Hematopoietic multipotent progenitor cell treated with erythropoietin and hydrocortisone succinate and interleukin-3 and kit ligand, for 6 days (in vitro differentiated cells): ENCODE measurements at regions not wholly inside any gene's neighbourhood (a gene's known extent, or its start where the extent isn't known, plus 50 kb on each side); places are given as distances from the start of the nearest gene placed in this dataset.
"Not testable (repeated sequence)": the region's sequence is repeated elsewhere in the genome, so short reads cannot be mapped to it uniquely, and the experiment has no call there.

Source experiments
- DNase-seq: peaks from one replicate; pipeline ENCODE4 v3.0.0-alpha.2; 2015

DNA sequence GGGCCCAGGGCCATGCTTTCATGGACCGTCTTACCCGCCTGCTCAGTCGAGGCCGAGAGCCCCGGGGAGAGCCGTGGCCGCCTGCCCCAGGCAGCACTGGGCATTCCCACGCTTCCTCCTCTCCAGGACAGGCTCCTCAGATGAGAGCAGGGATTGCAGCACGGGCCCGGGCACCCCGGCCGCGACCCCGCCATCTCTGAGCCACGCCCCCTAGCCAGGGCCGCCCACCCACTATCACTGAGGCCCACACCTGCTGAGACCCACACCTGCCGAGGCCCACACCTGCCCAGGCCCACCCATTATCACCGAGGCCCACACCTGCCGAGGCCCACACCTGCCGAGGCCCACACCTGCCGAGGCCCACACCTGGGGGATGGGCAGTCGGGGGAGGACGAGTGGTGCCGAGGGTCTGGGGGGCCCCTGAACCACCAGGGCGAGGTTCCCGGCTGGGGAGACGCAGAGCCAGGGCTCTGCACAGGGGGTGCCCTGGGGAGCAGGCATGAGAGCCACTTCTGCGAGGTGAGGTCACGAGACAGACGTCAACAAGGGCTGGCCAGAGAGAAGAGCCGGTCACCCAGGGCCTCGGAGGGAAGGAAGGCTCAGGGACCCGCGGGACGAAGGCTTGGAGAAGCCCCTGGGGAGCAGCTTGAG, 235.6 kb downstream of the ERMARD start:
- DNase-seq: no peak

- DNase-seq: no peak
Measured at GRCh38 chr6:169986171-169986847, 234.9 kb downstream of the ERMARD start.

GRCh38 chr6:169985121-169986015, 233.9 kb downstream of the ERMARD start:
- DNase-seq: no peak

GRCh38 chr6:169984181-169985120, 233.0 kb downstream of the ERMARD start:
- no peak for DNase-seq

GRCh38 chr6:169983651-169984050, 232.2 kb downstream of the ERMARD start:
- no peak for DNase-seq

DNA sequence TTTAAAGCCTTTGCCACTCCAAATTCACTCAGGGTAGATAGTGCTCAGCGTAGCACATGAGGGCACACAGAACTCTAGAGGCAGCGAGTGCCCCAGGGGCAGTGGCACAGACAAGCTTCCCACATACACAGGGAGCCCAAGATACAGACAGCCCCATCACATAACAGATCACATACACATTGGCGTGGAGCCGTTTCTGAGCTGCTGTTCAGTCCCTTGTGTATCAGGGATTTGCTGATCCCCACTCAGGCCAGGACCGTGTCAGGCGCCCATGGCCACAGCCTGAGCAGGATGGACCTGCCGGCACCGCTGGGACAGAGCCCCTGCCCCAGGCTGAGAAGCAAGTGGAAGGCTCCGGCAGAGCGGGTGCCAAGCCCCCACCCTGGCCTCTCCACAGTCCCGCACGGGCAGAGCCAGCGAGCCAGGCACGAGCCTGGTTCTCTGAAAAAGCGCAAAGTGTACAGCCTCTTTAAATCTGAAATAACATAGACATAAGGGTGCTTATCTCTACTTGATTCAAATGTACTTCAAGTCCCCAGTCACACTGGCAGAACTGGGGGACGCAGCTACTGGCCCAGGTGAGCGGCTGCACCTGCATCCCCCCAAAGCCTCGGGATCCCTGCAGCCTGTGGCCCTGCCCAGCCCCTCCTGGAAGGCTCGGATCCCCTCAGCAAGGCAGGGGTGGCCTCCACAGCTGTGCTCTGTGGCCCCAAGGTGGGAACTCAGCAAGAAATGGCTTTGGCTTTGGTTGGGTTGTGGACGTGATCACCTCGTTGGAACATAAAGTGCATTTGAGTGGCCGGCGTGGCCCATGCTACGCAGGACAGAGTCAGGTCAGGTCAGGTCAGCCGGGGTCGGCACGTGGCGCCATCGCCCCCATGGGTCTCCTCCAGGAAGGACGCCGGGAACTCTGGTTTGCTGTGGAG, 231.3 kb downstream of the ERMARD start:
- DNase-seq: no peak

DNA sequence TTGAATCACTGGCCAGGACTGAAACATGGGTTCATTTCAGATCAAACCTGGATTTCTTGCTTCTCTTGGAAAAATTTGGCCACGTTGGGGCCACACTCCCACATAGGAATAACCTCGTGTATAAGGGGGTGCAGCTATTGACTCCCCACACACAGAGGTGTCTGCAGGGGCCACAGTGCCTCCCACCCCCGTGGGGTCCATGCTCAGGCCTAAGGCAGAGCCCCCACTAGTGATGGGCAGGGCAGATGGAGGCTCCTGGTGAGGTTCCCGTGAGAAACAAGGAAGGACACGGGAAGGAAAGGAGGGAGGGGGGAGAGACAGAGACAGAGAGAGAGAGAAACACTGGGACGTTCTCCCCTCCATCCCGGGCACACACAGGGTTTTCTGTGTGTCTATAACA, 230.5 kb downstream of the ERMARD start:
- no peak for DNase-seq

DNA sequence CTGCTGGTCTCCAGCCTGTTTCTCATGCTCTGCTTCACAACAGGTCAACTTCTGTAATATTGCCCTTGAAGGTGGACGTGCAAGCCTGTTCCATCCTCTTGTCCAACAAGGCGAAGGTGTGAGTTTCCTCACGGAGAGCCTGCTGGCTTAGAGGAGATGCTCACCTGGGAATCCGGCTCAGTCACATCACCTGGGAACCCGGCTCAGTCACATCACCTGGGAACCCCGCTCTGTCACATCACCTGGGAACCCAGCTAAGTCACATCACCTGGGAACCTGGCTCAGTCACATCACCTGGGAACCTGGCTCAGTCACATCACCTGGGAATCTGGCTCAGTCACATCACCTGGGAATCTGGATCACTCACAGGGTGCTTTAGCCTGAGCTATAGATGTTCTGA, 230.1 kb downstream of the ERMARD start:
- no peak for DNase-seq

- DNase-seq: no peak
Measured at GRCh38 chr6:169980826-169981450, 229.5 kb downstream of the ERMARD start.

DNA sequence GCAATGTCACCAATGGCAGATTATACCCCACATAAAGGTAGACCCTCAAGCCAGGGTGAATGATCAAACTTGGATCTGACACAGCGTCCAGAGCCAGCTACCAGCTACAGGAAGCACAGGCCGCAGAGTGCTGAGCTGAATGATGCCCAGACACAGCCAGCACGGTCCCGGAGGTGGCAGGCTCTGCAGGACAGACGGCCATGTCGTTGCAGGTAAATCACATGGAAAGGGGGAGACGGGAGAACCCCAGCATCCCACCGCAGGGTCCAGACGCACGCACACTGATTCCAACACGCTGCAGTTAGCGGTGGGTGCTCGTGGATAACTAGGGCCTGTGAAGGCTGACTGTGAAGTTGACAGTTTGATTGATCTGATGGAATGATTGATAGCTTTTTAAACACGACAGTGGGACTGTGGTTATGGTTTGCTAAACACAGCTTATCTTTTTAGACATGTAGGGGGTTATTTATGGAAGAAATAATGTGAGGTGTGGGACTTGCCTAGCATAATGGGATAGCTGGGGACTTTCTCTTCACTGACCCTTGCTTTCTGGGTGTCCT, 228.5 kb downstream of the ERMARD start:
- no peak for DNase-seq

GRCh38 chr6:169978615-169979161, 227.3 kb downstream of the ERMARD start:
- DNase-seq: no peak

DNA sequence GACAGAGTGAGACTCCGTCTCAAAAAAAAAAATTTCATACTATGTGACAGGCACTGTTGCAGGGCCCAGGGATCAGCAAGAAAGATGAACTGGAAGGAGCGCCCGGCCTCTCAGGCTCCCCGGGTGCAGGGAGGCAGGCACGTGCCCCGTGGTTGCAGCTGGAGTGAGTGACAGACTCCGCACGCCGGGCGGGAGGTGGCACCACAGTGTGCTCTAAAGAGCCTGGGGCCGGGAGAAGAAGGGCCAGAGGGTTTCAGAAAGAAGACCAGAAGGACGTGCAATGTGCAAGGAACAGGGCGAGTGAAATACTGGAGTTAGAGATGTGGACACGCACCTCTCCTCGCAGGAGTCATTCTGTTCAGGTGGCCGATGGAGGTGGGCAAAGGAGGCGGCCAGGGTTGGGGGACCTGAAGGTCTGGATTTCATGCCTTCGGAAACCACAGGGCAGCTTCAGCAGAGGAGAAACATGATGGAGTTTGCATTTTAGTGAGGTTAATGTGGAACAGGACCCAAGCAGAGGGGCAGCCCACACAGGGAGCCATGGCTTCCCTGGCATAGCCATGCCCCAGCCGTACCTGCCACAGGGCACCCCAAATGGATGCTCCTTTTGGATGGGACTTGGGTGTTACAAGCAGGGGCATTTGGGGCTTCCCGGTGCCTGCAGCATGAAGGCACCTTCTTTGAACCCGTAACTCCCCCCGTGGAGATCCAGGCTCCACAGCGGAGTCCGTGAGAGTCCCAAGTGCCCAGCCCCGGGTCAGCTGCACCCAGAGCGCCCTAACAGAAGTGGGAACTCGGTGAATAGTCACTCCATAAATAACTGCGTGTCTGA, 226.2 kb downstream of the ERMARD start:
- no peak for DNase-seq

GRCh38 chr6:169976301-169977081, 225.1 kb downstream of the ERMARD start:
- no peak for DNase-seq

DNA sequence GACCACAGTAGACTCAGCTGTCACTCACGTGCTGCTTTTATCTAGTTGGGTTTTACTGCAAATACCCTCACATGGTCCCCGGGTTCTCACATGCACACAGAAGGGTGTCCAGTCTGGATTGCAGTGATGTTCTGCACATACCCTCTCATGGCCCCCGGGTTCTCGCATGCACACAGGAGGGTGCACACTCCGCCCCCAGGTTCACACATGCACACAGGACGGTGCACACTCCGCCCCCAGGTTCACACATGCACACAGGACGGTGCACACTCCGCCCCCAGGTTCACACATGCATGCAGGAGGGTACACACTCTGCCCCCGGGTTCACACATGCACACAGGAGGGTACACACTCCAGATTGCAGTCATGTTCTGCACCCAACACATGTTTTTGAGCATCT, 224.3 kb downstream of the ERMARD start:
- no peak for DNase-seq

GRCh38 chr6:169975286-169975685, 223.9 kb downstream of the ERMARD start:
- no peak for DNase-seq

- DNase-seq: no peak
Measured at GRCh38 chr6:169974663-169975062, 223.2 kb downstream of the ERMARD start.

- not testable (repeated sequence) for DNase-seq
Measured at GRCh38 chr6:169973588-169974467, 222.4 kb downstream of the ERMARD start.
